ENCODE measurements at regions not wholly inside any gene's neighbourhood (a gene's known extent, or its start where the extent isn't known, plus 50 kb on each side); places are given as distances from the start of the nearest gene placed in this dataset.

DNA sequence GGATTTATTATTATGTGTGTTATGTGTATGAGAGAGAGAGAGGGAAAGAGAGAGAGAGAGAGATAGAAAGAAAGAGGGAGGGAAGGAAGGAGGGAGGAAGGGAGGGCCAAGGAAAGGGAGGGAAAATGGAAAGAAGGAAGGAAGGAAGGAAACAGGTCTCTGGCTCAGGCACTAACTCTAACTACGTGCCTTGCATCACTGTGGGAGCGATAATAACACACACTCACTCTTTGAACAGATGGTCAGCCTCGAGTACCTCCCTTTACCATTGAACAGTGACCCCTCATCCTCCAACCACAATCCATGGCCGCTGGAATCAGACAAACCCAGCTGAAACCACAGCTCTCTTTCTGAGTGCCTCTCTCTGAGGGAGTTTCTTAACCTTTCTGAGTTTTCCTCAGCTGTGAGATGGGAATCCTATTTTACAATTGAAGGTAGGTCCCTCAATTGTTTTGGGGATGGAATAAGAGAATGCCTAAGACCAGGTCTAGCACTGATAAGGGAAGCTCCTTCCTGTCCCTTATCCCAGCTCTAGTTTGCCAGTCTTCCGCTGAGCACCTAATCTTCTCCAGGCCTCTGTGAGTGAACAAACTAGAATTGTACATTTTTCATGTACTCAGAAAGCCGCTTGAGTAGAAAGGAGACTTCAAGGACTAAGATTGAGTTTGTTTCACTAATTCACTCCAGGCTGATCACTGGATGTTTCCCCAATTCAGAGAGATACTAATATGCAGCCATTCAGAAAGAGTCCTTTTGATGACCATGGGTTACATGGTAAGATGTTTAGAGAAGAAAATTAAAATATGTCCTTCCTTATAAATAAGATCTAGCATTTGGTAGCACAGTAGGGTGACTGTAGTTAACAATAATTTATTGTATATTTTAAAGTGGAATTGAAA is 62.8 kb downstream of the IRF2BP2 start:
- DNase-seq (ENCODE audit: low read depth) (no peak), FAIRE-seq (no peak)

DNA sequence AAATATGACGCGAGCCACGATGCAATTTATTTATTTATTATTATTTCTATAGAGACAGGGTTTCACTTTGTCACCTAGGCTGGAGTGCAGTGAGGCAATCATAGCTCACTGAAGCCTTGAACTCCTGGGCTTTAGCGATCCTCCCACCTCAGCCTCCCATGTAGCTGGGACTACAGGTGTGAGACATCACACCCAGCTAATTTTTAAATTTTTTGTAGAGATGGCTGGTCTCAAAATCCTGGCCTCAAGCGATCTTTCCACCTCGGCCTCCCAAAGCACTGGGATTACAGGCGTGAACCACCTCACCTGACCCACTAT is 63.6 kb downstream of the IRF2BP2 start:
- DNase-seq (ENCODE audit: low read depth), result no peak
- TF ChIP-seq, protein P1, sequence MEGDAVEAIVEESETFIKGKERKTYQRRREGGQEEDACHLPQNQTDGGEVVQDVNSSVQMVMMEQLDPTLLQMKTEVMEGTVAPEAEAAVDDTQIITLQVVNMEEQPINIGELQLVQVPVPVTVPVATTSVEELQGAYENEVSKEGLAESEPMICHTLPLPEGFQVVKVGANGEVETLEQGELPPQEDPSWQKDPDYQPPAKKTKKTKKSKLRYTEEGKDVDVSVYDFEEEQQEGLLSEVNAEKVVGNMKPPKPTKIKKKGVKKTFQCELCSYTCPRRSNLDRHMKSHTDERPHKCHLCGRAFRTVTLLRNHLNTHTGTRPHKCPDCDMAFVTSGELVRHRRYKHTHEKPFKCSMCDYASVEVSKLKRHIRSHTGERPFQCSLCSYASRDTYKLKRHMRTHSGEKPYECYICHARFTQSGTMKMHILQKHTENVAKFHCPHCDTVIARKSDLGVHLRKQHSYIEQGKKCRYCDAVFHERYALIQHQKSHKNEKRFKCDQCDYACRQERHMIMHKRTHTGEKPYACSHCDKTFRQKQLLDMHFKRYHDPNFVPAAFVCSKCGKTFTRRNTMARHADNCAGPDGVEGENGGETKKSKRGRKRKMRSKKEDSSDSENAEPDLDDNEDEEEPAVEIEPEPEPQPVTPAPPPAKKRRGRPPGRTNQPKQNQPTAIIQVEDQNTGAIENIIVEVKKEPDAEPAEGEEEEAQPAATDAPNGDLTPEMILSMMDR (IDR thresholded peaks at IDR 0.05; ENCODE audit: insufficient read depth, low read length, severe bottlenecking), result no peak
- FAIRE-seq, result no peak

More for the DNA sequence above, 62.8 kb downstream of the IRF2BP2 start:
- no peaks in the 10 kb centered on the region for H3K27me3 ChIP-seq (ENCODE audit: control insufficient read depth, insufficient read depth, low read length)
- H3K4me3 ChIP-seq (ENCODE audit: low read depth, low read length), result no peak overlapping the region
- H3K36me3 ChIP-seq (ENCODE audit: control insufficient read depth, insufficient read depth, low read length), result no peaks in the 10 kb centered on the region
- TF ChIP-seq, protein P1 (IDR thresholded peaks at IDR 0.05; ENCODE audit: insufficient read depth, low read length, severe bottlenecking), result no peak

DNA sequence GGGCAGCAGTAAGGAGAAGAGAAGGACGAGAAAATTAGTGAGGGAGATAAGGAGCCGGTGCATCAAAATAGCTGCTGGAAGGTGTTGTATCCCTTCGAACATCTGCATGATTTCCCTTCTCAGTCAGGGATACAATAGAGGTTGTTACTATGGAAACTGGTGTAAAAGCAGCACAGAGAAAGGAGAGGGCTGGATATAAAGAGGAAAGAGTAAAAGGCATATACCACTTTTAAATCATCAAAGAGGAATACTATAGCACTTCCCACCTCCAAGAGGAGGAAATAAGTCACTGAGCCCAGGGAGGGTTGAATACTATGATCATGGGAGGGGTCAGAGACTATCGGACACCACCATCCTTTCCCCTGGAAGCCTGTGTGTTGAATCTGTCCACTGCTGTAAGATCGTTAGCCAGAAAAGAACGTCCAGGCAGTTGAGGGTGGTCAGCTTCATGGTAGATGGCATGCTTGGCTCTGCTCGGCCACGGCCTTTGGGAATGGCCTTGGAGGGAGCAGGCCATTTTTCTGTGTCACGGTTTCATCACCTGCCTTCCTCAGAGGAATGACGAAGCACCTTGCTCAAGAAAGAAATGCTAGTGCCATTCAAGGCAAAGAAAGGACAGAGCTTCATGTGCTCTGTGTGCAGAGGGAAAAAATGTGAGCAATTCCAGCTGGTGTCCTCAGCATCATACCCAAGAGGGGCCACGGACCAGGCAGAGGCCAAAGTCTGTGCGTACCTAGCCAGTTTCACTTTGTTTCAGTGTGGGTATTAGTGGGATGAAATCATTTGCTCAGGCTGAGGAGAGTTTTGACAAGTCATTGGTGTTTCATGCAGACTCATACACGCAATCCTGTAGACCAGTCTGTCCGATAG is 64.2 kb downstream of the IRF2BP2 start:
- Histone ChIP-seq H3K27me3 (ENCODE audit: control insufficient read depth, insufficient read depth, low read length) (no peaks in the 10 kb centered on the region), H3K4me3 (ENCODE audit: low read depth, low read length) (no peak overlapping the region), H3K36me3 (ENCODE audit: control insufficient read depth, insufficient read depth, low read length) (no peaks in the 10 kb centered on the region)
- TF ChIP-seq, protein P1 (IDR thresholded peaks at IDR 0.05; ENCODE audit: insufficient read depth, low read length, severe bottlenecking), result no peak
- FAIRE-seq (no peak), DNase-seq (ENCODE audit: low read depth) (no peak)

More for the DNA sequence above, 63.6 kb downstream of the IRF2BP2 start:
- no peaks in the 10 kb centered on the region for H3K36me3 ChIP-seq (ENCODE audit: control insufficient read depth, insufficient read depth, low read length)
- no peak overlapping the region for H3K4me3 ChIP-seq (ENCODE audit: low read depth, low read length)
- H3K27me3 ChIP-seq (ENCODE audit: control insufficient read depth, insufficient read depth, low read length), result no peaks in the 10 kb centered on the region

DNA sequence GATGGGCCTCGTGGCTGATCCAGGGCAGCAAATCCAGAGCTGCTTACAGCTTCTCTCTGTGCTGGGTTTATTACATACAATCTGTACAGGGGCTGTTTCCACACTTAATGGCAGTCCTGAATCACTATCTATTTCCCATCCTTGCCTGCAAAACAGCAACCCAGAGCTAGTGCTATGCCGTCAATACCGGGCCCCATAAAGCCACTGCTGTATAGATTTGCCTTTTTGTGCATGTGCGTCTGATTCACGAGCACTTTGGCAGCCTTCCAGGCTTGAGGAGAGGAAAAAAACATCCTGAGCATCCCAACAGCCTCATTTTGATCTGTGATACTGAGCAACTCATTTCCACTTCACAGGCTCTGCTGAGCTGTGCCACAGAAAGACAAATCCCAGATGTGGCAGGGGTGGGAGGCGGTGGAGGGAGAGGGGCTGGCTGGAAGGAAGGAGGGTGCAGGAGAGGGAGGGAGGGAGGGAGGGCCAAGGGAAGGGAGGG is 65.2 kb upstream of the TARBP1 start:
- TF ChIP-seq, protein P1 (IDR thresholded peaks at IDR 0.05; ENCODE audit: insufficient read depth, low read length, severe bottlenecking), result no peak
- Histone ChIP-seq H3K27me3 (ENCODE audit: control insufficient read depth, insufficient read depth, low read length) (no peaks in the 10 kb centered on the region), H3K36me3 (ENCODE audit: control insufficient read depth, insufficient read depth, low read length) (no peaks in the 10 kb centered on the region), H3K4me3 (ENCODE audit: low read depth, low read length) (no peak overlapping the region)
- FAIRE-seq (no peak), DNase-seq (ENCODE audit: low read depth) (peak; percentile 89)

DNA sequence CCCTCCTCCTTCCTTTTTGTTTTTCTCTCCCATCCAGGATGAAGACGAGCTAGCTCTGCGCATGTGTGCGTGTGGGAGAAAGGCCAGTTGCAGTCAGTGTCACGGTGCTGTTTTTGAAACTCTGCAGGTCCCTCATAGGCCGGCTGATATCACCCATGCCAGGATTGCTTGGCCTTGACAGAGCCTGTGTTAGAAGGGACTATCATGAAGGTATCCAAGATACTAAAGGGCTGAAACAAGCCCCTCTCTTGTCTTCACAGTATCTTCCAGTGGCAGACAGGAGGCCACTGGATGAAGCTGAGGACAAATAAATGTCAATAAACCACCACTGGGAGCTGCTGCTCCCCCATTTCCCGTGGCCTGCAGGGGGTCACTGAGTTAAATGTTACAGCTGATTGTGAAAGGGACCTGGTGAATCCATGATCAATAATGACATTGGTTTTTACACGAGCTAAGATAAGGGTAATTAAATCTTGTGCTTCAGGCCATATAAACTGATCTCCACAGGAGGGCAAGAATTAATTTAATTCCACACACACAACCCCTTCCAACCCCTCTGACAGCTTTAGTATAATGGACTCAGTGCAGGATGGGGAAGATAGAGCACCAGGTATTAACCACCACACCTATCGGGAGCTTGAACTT is 64.6 kb upstream of the TARBP1 start:
- H3K4me3 ChIP-seq (ENCODE audit: low read depth, low read length), result no peak overlapping the region
- no peak for FAIRE-seq
- H3K27me3 ChIP-seq (ENCODE audit: control insufficient read depth, insufficient read depth, low read length), result no peaks in the 10 kb centered on the region
- no peak for DNase-seq (ENCODE audit: low read depth)
- no peaks in the 10 kb centered on the region for H3K36me3 ChIP-seq (ENCODE audit: control insufficient read depth, insufficient read depth, low read length)
- TF ChIP-seq, protein P1 (IDR thresholded peaks at IDR 0.05; ENCODE audit: insufficient read depth, low read length, severe bottlenecking), result no peak

Measured in bronchial epithelial cell (primary cell).